Endothelial cell of umbilical vein (primary cell): ENCODE measurements at regions not wholly inside any gene's neighbourhood (a gene's known extent, or its start where the extent isn't known, plus 50 kb on each side); places are given as distances from the start of the nearest gene placed in this dataset.

ENCODE experiments used
- BruUV-seq: library from RNA; stranded (reverse); fragments of 400-500 nt; replicated peaks from 2 replicates; lab custom pipeline; 2021; lab: Mats Ljungman, UMichigan
- CTCF ChIA-PET: fragments of 300-600, 350-600 bp; sonication (Branson Sonifier 250); formaldehyde crosslinking; loops from one replicate; lab custom pipeline; 2021; ENCODE audit warnings: antibody characterized with exemption, inconsistent platforms; lab: Charles Lee
- POLR2A ChIA-PET: fragments of 300-600, 350-600 bp; sonication (Branson Sonifier 250); formaldehyde crosslinking; loops from one replicate; lab custom pipeline; 2021; ENCODE audit warnings: antibody characterized with exemption, inconsistent platforms; lab: Charles Lee
- DNase-seq: peaks from one replicate; pipeline ENCODE4 v3.0.0-alpha.2; 2011; ENCODE audit warnings: low read depth, low spot score
- FAIRE-seq: peaks from 2 replicates; lab custom pipeline; 2011; peaks lifted over from hg19 to GRCh38; lab: Jason Lieb, UNC
- H2AFZ ChIP-seq: 2 replicates; pipeline ENCODE4 v1.6.0; 2012; ENCODE audit warnings: low read depth, low read length, control low read depth, inconsistent platforms
- H3K27ac ChIP-seq: 2 replicates; pipeline ENCODE4 v1.5.1; 2011; ENCODE audit warnings: low read depth, mild to moderate bottlenecking, control low read depth, low read length, moderate library complexity; ENCODE audit not compliant: insufficient read depth
- H3K27me3 ChIP-seq, 2 experiments: 2 replicates each; pipeline versions ENCODE4 v1.6.0 to v1.6.1; 2011; ENCODE audit warnings: low read length in 2 of 2, mixed read lengths in 1 of 2; ENCODE audit not compliant: control insufficient read depth in 2 of 2, insufficient read depth in 2 of 2
- H3K36me3 ChIP-seq, 2 experiments: 2 replicates in 1 of 2; 3 replicates in 1 of 2; pipeline ENCODE4 v1.5.1; 2011; ENCODE audit warnings: low read length in 2 of 2, mild to moderate bottlenecking in 1 of 2, moderate library complexity in 1 of 2; ENCODE audit not compliant: control insufficient read depth in 2 of 2, insufficient read depth in 2 of 2; ENCODE audit errors: extremely low read depth in 1 of 2
- H3K4me1 ChIP-seq: 3 replicates; pipeline ENCODE4 v1.5.1; 2011; ENCODE audit warnings: mild to moderate bottlenecking, low read length; ENCODE audit not compliant: control insufficient read depth, insufficient read depth; ENCODE audit errors: extremely low read depth
- H3K4me2 ChIP-seq: 2 replicates; pipeline ENCODE4 v1.6.1; 2011; ENCODE audit warnings: low read length, control low read depth, mixed read lengths; ENCODE audit not compliant: insufficient read depth
- H3K4me3 ChIP-seq, 3 experiments: fragments of 200-600 bp in 1 of 3; sonication (generic), shearing (Covaris generic) in 1 of 3; replicated peaks in 1 of 3; 2 replicates each; pipeline ENCODE4 v1.5.1; 2011 to 2016; ENCODE audit warnings: control low read depth in 3 of 3, low read length in 3 of 3, mild to moderate bottlenecking in 2 of 3, inconsistent platforms in 1 of 3, low read depth in 1 of 3, moderate library complexity in 1 of 3; ENCODE audit not compliant: insufficient read depth in 1 of 3
- H3K79me2 ChIP-seq: 2 replicates; pipeline ENCODE4 v1.6.0; 2012; ENCODE audit warnings: low read length, inconsistent platforms; ENCODE audit not compliant: control insufficient read depth, insufficient read depth
- H3K9ac ChIP-seq: replicated peaks from 2 replicates; pipeline ENCODE3; 2011; ENCODE audit warnings: low read length, control low read depth; ENCODE audit not compliant: insufficient read depth; ENCODE audit errors: extremely low read depth
- H3K9me1 ChIP-seq: replicated peaks from 3 replicates; pipeline ENCODE4 v1.6.0; 2011; ENCODE audit warnings: mild to moderate bottlenecking, low read length; ENCODE audit not compliant: control insufficient read depth, insufficient read depth; ENCODE audit errors: extremely low read depth
- H3K9me3 ChIP-seq: replicated peaks from 2 replicates; pipeline ENCODE4 v1.5.1; 2012; ENCODE audit warnings: low read length, inconsistent platforms; ENCODE audit not compliant: control insufficient read depth, insufficient read depth
- H4K20me1 ChIP-seq: replicated peaks from 2 replicates; pipeline ENCODE3; 2011; ENCODE audit warnings: mild to moderate bottlenecking, low read length; ENCODE audit not compliant: control insufficient read depth, insufficient read depth; ENCODE audit errors: extremely low read depth
- CTCF ChIP-seq, 2 donors: IDR thresholded peaks; 1 replicate in 1 of 2; 2 replicates in 1 of 2; pipeline ENCODE4 v1.5.1; 2011; ENCODE audit warnings: low read length in 2 of 2, mild to moderate bottlenecking in 2 of 2, moderate library complexity in 2 of 2, control low read depth in 1 of 2, inconsistent platforms in 1 of 2, low read depth in 1 of 2; ENCODE audit not compliant: insufficient read depth in 1 of 2; ENCODE audit errors: extremely low read depth in 1 of 2
- EZH2 ChIP-seq: IDR thresholded peaks from 2 replicates; pipeline ENCODE4 v1.6.1; 2012; ENCODE audit warnings: borderline replicate concordance, low read depth, mild to moderate bottlenecking, moderate library complexity, low read length, inconsistent platforms; ENCODE audit not compliant: severe bottlenecking
- FOS ChIP-seq: IDR thresholded peaks from 2 replicates; pipeline ENCODE4 v1.6.1; 2011; ENCODE audit warnings: mild to moderate bottlenecking, low read length, moderate library complexity, borderline replicate concordance; ENCODE audit not compliant: insufficient read depth
- GATA2 ChIP-seq: IDR thresholded peaks from 2 replicates; pipeline ENCODE4 v1.7.0; 2011; ENCODE audit warnings: low read depth, mild to moderate bottlenecking, moderate library complexity, mixed read lengths, low read length; ENCODE audit not compliant: insufficient read length, insufficient read depth
- JUN ChIP-seq: IDR thresholded peaks from 2 replicates; pipeline ENCODE4 v1.6.1; 2011; ENCODE audit warnings: borderline replicate concordance, low read depth; ENCODE audit not compliant: insufficient read length, insufficient read depth
- MAX ChIP-seq: IDR thresholded peaks from 2 replicates; pipeline ENCODE4 v1.6.1; 2011; ENCODE audit not compliant: insufficient read depth, insufficient read length
- MYC ChIP-seq: IDR thresholded peaks from one replicate; pipeline ENCODE4 v1.6.1; 2011; ENCODE audit warnings: mild to moderate bottlenecking, low read depth, low read length
- POLR2A ChIP-seq: IDR thresholded peaks from 2 replicates; pipeline ENCODE4 v1.6.1; 2012; ENCODE audit warnings: low read depth, mild to moderate bottlenecking, control low read depth, low read length
- POLR2AphosphoS5 ChIP-seq: IDR thresholded peaks from 2 replicates; pipeline ENCODE4 v1.6.1; 2012; ENCODE audit warnings: low read depth, mild to moderate bottlenecking, control low read depth, low read length, moderate library complexity; ENCODE audit not compliant: insufficient read depth
- dilution Hi-C: fragments of 300-500 bp; cut with MboI; formaldehyde crosslinking; loops from one replicate; pipeline ENCODE4 v1.15.0; 2019; ENCODE audit warnings: low sequenced_read_pairs; ENCODE audit not compliant: extremely low pct_ligation_motif_present
- intact Hi-C: fragments of 100-400 bp; cut with micrococcal nuclease; formaldehyde crosslinking; loops from one replicate; pipeline ENCODE4 v1.10.0; 2022

GRCh38 chr2:14815201-14815600 is 182.7 kb downstream of the LRATD1 start:
- H3K36me3 ChIP-seq, result no peaks in the 10 kb centered on the region
- no peak overlapping the region for H3K27ac ChIP-seq
- FAIRE-seq (no peak), DNase-seq (no peak)
- CTCF ChIA-PET, result no interaction called here
- no peaks in the 10 kb centered on the region for H3K79me2 ChIP-seq
- no peaks in the 10 kb centered on the region for H3K27me3 ChIP-seq
- no peaks in the 10 kb centered on the region for H3K4me1 ChIP-seq
- POLR2A ChIA-PET, result no interaction called here
- no peak overlapping the region for H3K4me3 ChIP-seq
- H3K9me3 ChIP-seq, result no peaks in the 10 kb centered on the region
- H3K4me2 ChIP-seq, result no peak overlapping the region
- dilution Hi-C loops, result no loop called here
- TF ChIP-seq FOS, result no peak
- no peak for TF ChIP-seq MYC
- no peak for TF ChIP-seq MAX
- TF ChIP-seq CTCF (IDR thresholded peaks at IDR 0.05; ENCODE audit: extremely low read depth in 1 of 2, insufficient read depth in 1 of 2, low read depth in 1 of 2, low read length in 2 of 2), result no peak
- no peak for TF ChIP-seq JUN
- no peak for TF ChIP-seq POLR2AphosphoS5
- no peak for TF ChIP-seq POLR2A
- no peak for TF ChIP-seq EZH2
- TF ChIP-seq GATA2, result no peak
- intact Hi-C loops, result no loop called here
- BruUV-seq, result no TSS peak
- no peaks in the 10 kb centered on the region for H3K9me1 ChIP-seq
- H3K9ac ChIP-seq, result no peak overlapping the region
- no peaks in the 10 kb centered on the region for H4K20me1 ChIP-seq
- H2AFZ ChIP-seq, result no peak overlapping the region
